HEK293T (cell line): ENCODE measurements at regions not wholly inside any gene's neighbourhood (a gene's known extent, or its start where the extent isn't known, plus 50 kb on each side); places are given as distances from the start of the nearest gene placed in this dataset.
A peak's percentile ranks its signal among the peaks of the same experiment; 100 is the strongest.

ENCODE experiments used
- FOXA1 ChIP-seq: fragments of 450-650 bp; IDR thresholded peaks from 2 replicates; pipeline ENCODE4 v1.6.1; 2016; ENCODE audit warnings: mild to moderate bottlenecking
- PKNOX1 ChIP-seq: fragments of 450-650 bp; IDR thresholded peaks from 2 replicates; pipeline ENCODE4 v1.6.1; 2016

DNA sequence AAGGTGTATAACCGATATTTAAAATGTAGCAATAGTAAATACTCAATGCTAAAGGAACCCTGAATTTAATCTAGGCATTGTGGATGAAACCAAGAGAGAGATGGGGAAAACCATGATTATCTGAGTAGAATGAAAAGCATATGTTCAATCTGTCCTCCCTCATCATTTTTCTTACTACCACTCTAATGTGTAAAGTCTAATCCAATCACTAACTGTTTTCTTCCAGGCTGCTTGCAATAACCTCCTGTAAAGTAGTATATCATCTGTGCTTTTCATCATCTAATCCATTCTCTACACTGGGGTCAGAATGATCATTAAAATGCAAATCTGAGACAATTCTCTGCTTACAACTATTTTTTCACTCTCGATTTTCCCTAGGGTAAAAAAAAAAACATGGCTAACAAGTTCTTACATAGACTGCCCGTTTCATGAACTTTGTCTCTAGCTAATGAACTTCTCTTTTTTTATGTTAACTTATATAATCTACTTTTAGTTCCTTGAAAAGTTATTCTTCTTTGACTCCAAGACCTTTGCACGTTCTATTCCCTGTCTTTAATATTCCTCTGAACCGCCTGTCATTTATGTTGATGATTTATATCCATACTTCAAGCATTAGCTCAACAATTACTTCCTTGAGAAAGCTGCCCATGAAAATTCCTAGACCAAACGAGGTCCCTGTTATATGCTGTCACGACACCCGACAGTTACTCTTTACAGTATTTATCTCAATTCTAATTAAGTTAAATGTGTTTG, 94.7 kb upstream of the SLC8A1 start:
- TF ChIP-seq FOXA1: no peak
- peak; percentile 80 for TF ChIP-seq PKNOX1
